Stomach (tissue), 8 donors: ENCODE measurements at regions not wholly inside any gene's neighbourhood (a gene's known extent, or its start where the extent isn't known, plus 50 kb on each side); places are given as distances from the start of the nearest gene placed in this dataset.

Experiments used
- DNase-seq, 2 donors: peaks; one replicate each; pipeline versions ENCODE4 v3.0.0 to v3.0.0-alpha.2; 2013 to 2019
- H3K27ac ChIP-seq, 5 donors: fragments of 200-600 bp in 4 of 5; sonication (generic) in 4 of 5; one replicate each; pipeline ENCODE4 v1.5.1; 2013 to 2019; ENCODE audit warnings: mild to moderate bottlenecking in 1 of 5, moderate library complexity in 1 of 5
- H3K27me3 ChIP-seq, 3 donors: fragments of 200-600 bp; sonication (generic); one replicate each; pipeline ENCODE4 v1.5.1; 2017 to 2019; ENCODE audit warnings: mixed run types in 1 of 3
- H3K36me3 ChIP-seq, 4 donors: fragments of 200-600 bp; sonication (generic); 1 replicate in 3 of 4; 2 replicates in 1 of 4; pipeline ENCODE4 v1.5.1; 2016 to 2019
- H3K4me1 ChIP-seq, 4 donors: fragments of 200-600 bp; sonication (generic); one replicate each; pipeline ENCODE4 v1.5.1; 2016 to 2019
- H3K4me3 ChIP-seq, 4 donors: fragments of 200-600 bp; sonication (generic) in 3 of 4; one replicate each; pipeline ENCODE4 v1.5.1; 2016 to 2019; ENCODE audit warnings: mild to moderate bottlenecking in 1 of 4
- H3K9me3 ChIP-seq, 4 donors: fragments of 200-600 bp; sonication (generic); one replicate each; pipeline ENCODE4 v1.5.1; 2016 to 2019
- CTCF ChIP-seq, 7 experiments: fragments of 450-650 bp in 4 of 7; fragments of 200-600 bp in 3 of 7; sonication (generic) in 3 of 7; IDR thresholded peaks; one replicate each; pipeline ENCODE4 v1.5.1; 2016 to 2019; ENCODE audit warnings: antibody characterized with exemption in 7 of 7, control low read depth in 2 of 7, mild to moderate bottlenecking in 1 of 7
- EP300 ChIP-seq: sonication (generic); formaldehyde crosslinking; IDR thresholded peaks from one replicate; pipeline ENCODE4 v1.6.1; 2017; ENCODE audit warnings: antibody characterized with exemption
- POLR2A ChIP-seq, 4 donors: fragments of 450-650 bp; IDR thresholded peaks; one replicate each; pipeline ENCODE4 v1.6.1; 2016; ENCODE audit warnings: antibody characterized with exemption in 4 of 4, control low read depth in 2 of 4, mild to moderate bottlenecking in 1 of 4, moderate library complexity in 1 of 4
- POLR2AphosphoS5 ChIP-seq, 3 donors: sonication (generic); formaldehyde crosslinking; IDR thresholded peaks; one replicate each; pipeline ENCODE4 v1.6.1; 2016; ENCODE audit warnings: antibody characterized with exemption in 3 of 3
- WGBS, 5 donors: extraction: QIAGEN DNeasy Blood & Tissue Kit in 3 of 5; methylation state at CpG; one replicate each; pipeline versions ENCODE4 v1.1.5 to v1.1.7; 2013 to 2018; 5-methylcytosine and 5-hydroxymethylcytosine counted together
- intact Hi-C: fragments of 100-400 bp; cut with DNase I; formaldehyde crosslinking; loops from one replicate; pipeline ENCODE4 v1.15.1; 2023; ENCODE audit warnings: low total_unique reads
- donor health status: healthy with polysubstance abuse.
- donor health status: Bipolar disorder and iron deficiency.
- donor health status: healthy.

GRCh38 chr5:167881041-167881440 lies 410.4 kb upstream of the WWC1 start:
- H3K4me1 ChIP-seq, result no peaks in the 10 kb centered on the region
- intact Hi-C loops, result no loop called here
- no peaks in the 10 kb centered on the region for H3K9me3 ChIP-seq
- TF ChIP-seq POLR2A (IDR thresholded peaks at IDR 0.05), result no peak
- TF ChIP-seq EP300, result no peak
- no peak for TF ChIP-seq CTCF (IDR thresholded peaks at IDR 0.05)
- no peak for TF ChIP-seq POLR2AphosphoS5 (IDR thresholded peaks at IDR 0.05)
- no peak overlapping the region for H3K27ac ChIP-seq
- H3K4me3 ChIP-seq, result no peak overlapping the region
- no peaks in the 10 kb centered on the region for H3K36me3 ChIP-seq
- 28 to 52% (median 39%) methylated on average over 1 of the region's 1 CpG for WGBS, 5 donors
- no peaks in the 10 kb centered on the region for H3K27me3 ChIP-seq
- DNase-seq, result no peak

- Histone ChIP-seq H3K9me3 (no peaks in the 10 kb centered on the region), H3K4me1 (no peaks in the 10 kb centered on the region), H3K27ac (no peak overlapping the region), H3K27me3 (no peaks in the 10 kb centered on the region), H3K4me3 (no peak overlapping the region), H3K36me3 (no peaks in the 10 kb centered on the region)
- DNase-seq, result no peak
- intact Hi-C loops, result no loop called here
- 81 to 96% (median 93%) methylated on average over 1 of the region's 1 CpG for WGBS, 5 donors
- TF ChIP-seq EP300 (no peak), CTCF (IDR thresholded peaks at IDR 0.05) (no peak), POLR2AphosphoS5 (IDR thresholded peaks at IDR 0.05) (no peak), POLR2A (IDR thresholded peaks at IDR 0.05) (no peak)
Measured at GRCh38 chr5:167886196-167886595, 405.2 kb upstream of the WWC1 start.

GRCh38 chr5:167888393-167888792 lies 403.1 kb upstream of the WWC1 start:
- Histone ChIP-seq H3K4me1 (no peaks in the 10 kb centered on the region), H3K9me3 (no peaks in the 10 kb centered on the region), H3K36me3 (no peaks in the 10 kb centered on the region), H3K27me3 (no peaks in the 10 kb centered on the region), H3K4me3 (no peak overlapping the region), H3K27ac (no peak overlapping the region)
- intact Hi-C loops, result no loop called here
- DNase-seq, result no peak
- TF ChIP-seq CTCF (IDR thresholded peaks at IDR 0.05) (no peak), POLR2AphosphoS5 (IDR thresholded peaks at IDR 0.05) (no peak), POLR2A (IDR thresholded peaks at IDR 0.05) (no peak), EP300 (no peak)
- 47 to 65% (median 54%) methylated on average over 1 of the region's 1 CpG for WGBS, 5 donors

- no peak for DNase-seq
- no peak overlapping the region for H3K27ac ChIP-seq
- 65 to 71% (median 67%) methylated on average over 9 of the region's 9 CpGs for WGBS, 5 donors
- intact Hi-C loops, result no loop called here
- no peaks in the 10 kb centered on the region for H3K36me3 ChIP-seq
- no peak overlapping the region for H3K4me3 ChIP-seq
- no peaks in the 10 kb centered on the region for H3K9me3 ChIP-seq
- H3K27me3 ChIP-seq, result no peaks in the 10 kb centered on the region
- no peaks in the 10 kb centered on the region for H3K4me1 ChIP-seq
- TF ChIP-seq POLR2A (IDR thresholded peaks at IDR 0.05) (no peak), CTCF (IDR thresholded peaks at IDR 0.05) (no peak), POLR2AphosphoS5 (IDR thresholded peaks at IDR 0.05) (no peak), EP300 (no peak)
Measured at GRCh38 chr5:167889276-167889675, 402.2 kb upstream of the WWC1 start.
